Esophagus muscularis mucosa (tissue), 4 donors: ENCODE measurements at regions not wholly inside any gene's neighbourhood (a gene's known extent, or its start where the extent isn't known, plus 50 kb on each side); places are given as distances from the start of the nearest gene placed in this dataset.

Experiments
- EP300 ChIP-seq: sonication (generic); formaldehyde crosslinking; IDR thresholded peaks from one replicate; pipeline ENCODE4 v1.6.1; 2017; ENCODE audit warnings: antibody characterized with exemption
- POLR2A ChIP-seq: fragments of 450-650 bp; IDR thresholded peaks from one replicate; pipeline ENCODE4 v1.6.1; 2017; ENCODE audit warnings: antibody characterized with exemption, moderate library complexity, mild to moderate bottlenecking, low read depth
- POLR2AphosphoS5 ChIP-seq, 2 donors: sonication (generic); formaldehyde crosslinking; IDR thresholded peaks; one replicate each; pipeline ENCODE4 v1.6.1; 2017; ENCODE audit warnings: antibody characterized with exemption in 2 of 2
- TF ChIP-seq, protein P1 (sequence below), 3 experiments: fragments of 200-600 bp in 2 of 3; fragments of 450-650 bp in 1 of 3; sonication (generic) in 2 of 3; IDR thresholded peaks; one replicate each; pipeline ENCODE4 v1.5.1; 2017 to 2019; ENCODE audit warnings: antibody characterized with exemption in 3 of 3, mild to moderate bottlenecking in 2 of 3, moderate library complexity in 1 of 3

GRCh38 chr12:84745127-84745526 lies 167.5 kb downstream of the SLC6A15 start:
- TF ChIP-seq, protein P1, sequence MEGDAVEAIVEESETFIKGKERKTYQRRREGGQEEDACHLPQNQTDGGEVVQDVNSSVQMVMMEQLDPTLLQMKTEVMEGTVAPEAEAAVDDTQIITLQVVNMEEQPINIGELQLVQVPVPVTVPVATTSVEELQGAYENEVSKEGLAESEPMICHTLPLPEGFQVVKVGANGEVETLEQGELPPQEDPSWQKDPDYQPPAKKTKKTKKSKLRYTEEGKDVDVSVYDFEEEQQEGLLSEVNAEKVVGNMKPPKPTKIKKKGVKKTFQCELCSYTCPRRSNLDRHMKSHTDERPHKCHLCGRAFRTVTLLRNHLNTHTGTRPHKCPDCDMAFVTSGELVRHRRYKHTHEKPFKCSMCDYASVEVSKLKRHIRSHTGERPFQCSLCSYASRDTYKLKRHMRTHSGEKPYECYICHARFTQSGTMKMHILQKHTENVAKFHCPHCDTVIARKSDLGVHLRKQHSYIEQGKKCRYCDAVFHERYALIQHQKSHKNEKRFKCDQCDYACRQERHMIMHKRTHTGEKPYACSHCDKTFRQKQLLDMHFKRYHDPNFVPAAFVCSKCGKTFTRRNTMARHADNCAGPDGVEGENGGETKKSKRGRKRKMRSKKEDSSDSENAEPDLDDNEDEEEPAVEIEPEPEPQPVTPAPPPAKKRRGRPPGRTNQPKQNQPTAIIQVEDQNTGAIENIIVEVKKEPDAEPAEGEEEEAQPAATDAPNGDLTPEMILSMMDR (IDR thresholded peaks at IDR 0.05) = no peak
- TF ChIP-seq POLR2A = no peak
- no peak for TF ChIP-seq POLR2AphosphoS5 (IDR thresholded peaks at IDR 0.05)
- no peak for TF ChIP-seq EP300
